K562 (cell line): ENCODE measurements at regions not wholly inside any gene's neighbourhood (a gene's known extent, or its start where the extent isn't known, plus 50 kb on each side); places are given as distances from the start of the nearest gene placed in this dataset.

Experiments
- ATAC-seq: fragments of 200-7000 bp; cut with Tn5 transposase; 3 replicates; pipeline ENCODE4 v1.9.1; 2020; ENCODE audit warnings: moderate library complexity
- BruUV-seq: library from RNA; stranded (reverse); fragments of 400-500 nt; replicated peaks from 2 replicates; lab custom pipeline; 2021; lab: Mats Ljungman, UMichigan
- CTCF ChIA-PET: fragments of 300-600 bp; formaldehyde crosslinking; extraction: SDS; loops from one replicate; lab custom pipeline; 2021; ENCODE audit warnings: low intra/inter-chr PET ratio; lab: Yijun Ruan, JAX
- POLR2A ChIA-PET: fragments of 300-600, 350-650 bp; sonication (Branson Sonifier 250); formaldehyde crosslinking; extraction: SDS; loops from one replicate; lab custom pipeline; 2021; ENCODE audit warnings: antibody characterized with exemption, inconsistent platforms; lab: Yijun Ruan, JAX
- DNase-seq, 4 experiments: peaks; one replicate each; pipeline versions ENCODE4 v3.0.0 to v3.0.0-alpha.2; 2011 to 2018; ENCODE audit warnings: low spot score in 3 of 4, mixed read lengths in 3 of 4; ENCODE audit errors: extremely low read depth in 1 of 4
- FAIRE-seq: peaks from 2 replicates; lab custom pipeline; 2011; peaks lifted over from hg19 to GRCh38; lab: Jason Lieb, UNC
- H2AFZ ChIP-seq: 2 replicates; pipeline ENCODE4 v1.6.0; 2011; ENCODE audit warnings: low read depth, low read length, control low read depth, inconsistent platforms
- H3K27ac ChIP-seq: fragments of 200-600 bp; 3 replicates; pipeline ENCODE4 v1.8.0; 2011; ENCODE audit warnings: low read depth, mild to moderate bottlenecking, control low read depth, inconsistent platforms, low read length, moderate library complexity, mixed read lengths; ENCODE audit errors: extremely low read depth
- H3K27me3 ChIP-seq, 2 experiments: fragments of 300-600 bp in 1 of 2; 2 replicates in 1 of 2; 3 replicates in 1 of 2; pipeline versions ENCODE4 v1.6.0 to v1.8.0; 2011; ENCODE audit warnings: inconsistent platforms in 2 of 2, low read length in 2 of 2, mild to moderate bottlenecking in 1 of 2, mixed read lengths in 1 of 2, moderate library complexity in 1 of 2; ENCODE audit not compliant: control insufficient read depth in 2 of 2, insufficient read depth in 2 of 2
- H3K36me3 ChIP-seq: fragments of 300-600 bp; 3 replicates; pipeline ENCODE4 v1.8.0; 2011; ENCODE audit warnings: mild to moderate bottlenecking, low read length, inconsistent platforms; ENCODE audit not compliant: control insufficient read depth, insufficient read depth
- H3K4me1 ChIP-seq, 2 experiments: fragments of 200-600 bp in 1 of 2; replicated peaks in 1 of 2; 2 replicates in 1 of 2; 3 replicates in 1 of 2; pipeline versions ENCODE4 v1.5.1 to v1.8.0; 2011; ENCODE audit warnings: inconsistent platforms in 2 of 2, low read length in 2 of 2, mild to moderate bottlenecking in 1 of 2, mixed read lengths in 1 of 2, moderate library complexity in 1 of 2; ENCODE audit not compliant: control insufficient read depth in 2 of 2, insufficient read depth in 2 of 2
- H3K4me2 ChIP-seq: 2 replicates; pipeline ENCODE4 v1.6.1; 2011; ENCODE audit warnings: low read length, control low read depth, inconsistent platforms, mixed read lengths; ENCODE audit not compliant: insufficient read depth
- H3K4me3 ChIP-seq: fragments of 200-600 bp; sonication (generic), shearing (Covaris generic); 2 replicates; pipeline ENCODE4 v1.5.1; 2016; ENCODE audit warnings: control low read depth, inconsistent platforms
- H3K79me2 ChIP-seq: fragments of 200-600 bp; 3 replicates; pipeline ENCODE4 v1.8.0; 2011; ENCODE audit warnings: low read length, inconsistent platforms; ENCODE audit not compliant: control insufficient read depth, insufficient read depth
- H3K9ac ChIP-seq, 2 experiments: 2 replicates each; pipeline versions ENCODE4 v1.6.0 to v1.6.1; 2011; ENCODE audit warnings: low read depth in 2 of 2, low read length in 2 of 2, control low read depth in 1 of 2, inconsistent platforms in 1 of 2, mild to moderate bottlenecking in 1 of 2, mixed read lengths in 1 of 2; ENCODE audit not compliant: insufficient read depth in 1 of 2
- H3K9me1 ChIP-seq: one replicate; pipeline ENCODE4 v1.6.0; 2011; ENCODE audit warnings: inconsistent platforms, mild to moderate bottlenecking, low read length, moderate library complexity; ENCODE audit not compliant: control insufficient read depth, insufficient read depth
- H3K9me3 ChIP-seq: replicated peaks from 2 replicates; pipeline ENCODE4 v1.5.1; 2011; ENCODE audit warnings: low read depth, low read length, inconsistent platforms; ENCODE audit not compliant: control insufficient read depth, insufficient read depth
- H4K20me1 ChIP-seq: replicated peaks from 2 replicates; pipeline ENCODE4 v1.6.1; 2011; ENCODE audit warnings: low read length, inconsistent platforms, mixed read lengths; ENCODE audit not compliant: control insufficient read depth, insufficient read depth
- BCLAF1 ChIP-seq, 2 experiments: fragments of 450-650 bp in 1 of 2; IDR thresholded peaks; 2 replicates each; pipeline ENCODE4 v1.6.1; 2011 to 2017; ENCODE audit warnings: low read depth in 2 of 2, antibody characterized with exemption in 1 of 2, borderline replicate concordance in 1 of 2, low read length in 1 of 2, mild to moderate bottlenecking in 1 of 2, mixed read lengths in 1 of 2; ENCODE audit not compliant: control insufficient read depth in 1 of 2
- CEBPB ChIP-seq: fragments of 450-650 bp; IDR thresholded peaks from 2 replicates; pipeline ENCODE4 v1.6.1; 2016; ENCODE audit warnings: missing genetic modification characterization, missing compliant biosample characterization
- DACH1 ChIP-seq: fragments of 450-650 bp; IDR thresholded peaks from 2 replicates; pipeline ENCODE4 v1.6.1; 2018; ENCODE audit not compliant: partially characterized antibody
- IRF2 ChIP-seq: sonication (generic); formaldehyde crosslinking; IDR thresholded peaks from 2 replicates; pipeline ENCODE4 v1.8.1; 2022; ENCODE audit warnings: mild to moderate bottlenecking, missing genetic modification reagents
- STAT5B ChIP-seq: fragments of 250-450 bp; sonication (Bioruptor Pico); IDR thresholded peaks from 2 replicates; pipeline ENCODE4 v1.8.0; 2021; ENCODE audit warnings: mild to moderate bottlenecking, inconsistent platforms
- TAF15 ChIP-seq: fragments of 200-400 bp; formaldehyde crosslinking; IDR thresholded peaks from 2 replicates; pipeline ENCODE4 v1.6.1; 2017; ENCODE audit warnings: mild to moderate bottlenecking, low read depth, low read length, moderate library complexity
- WGBS: fragments of 100-300 bp; shearing (Covaris generic); methylation state at CpG from one replicate; pipeline ENCODE4 v1.1.6; 2016; ENCODE audit warnings: low coverage, mixed read lengths; ENCODE audit not compliant: insufficient coverage; ENCODE audit errors: missing lambda C conversion rate; 5-methylcytosine and 5-hydroxymethylcytosine counted together
- in situ Hi-C: fragments of 300-500 bp; cut with MboI; formaldehyde crosslinking; loops from 4 replicates; pipeline ENCODE4 v1.15.0; 2018; ENCODE audit warnings: inconsistent platforms, mixed read lengths
- intact Hi-C: fragments of 100-400 bp; cut with micrococcal nuclease; formaldehyde crosslinking; loops from 2 replicates; pipeline ENCODE4 v1.14.2; 2022

- H3K9me3 ChIP-seq: no peaks in the 10 kb centered on the region
- TF ChIP-seq CEBPB (tag): peak; percentile 75
- no peak for TF ChIP-seq TAF15
- TF ChIP-seq IRF2: no peak
- TF ChIP-seq STAT5B (CRISPR knock-in tag): no peak
- peak; percentile 54 for TF ChIP-seq DACH1
- TF ChIP-seq BCLAF1 (IDR thresholded peaks at IDR 0.05; ENCODE audit: borderline replicate concordance in 1 of 2, control insufficient read depth in 1 of 2, low read depth in 2 of 2, low read length in 1 of 2): no peak
- in situ Hi-C loops (no loop called here), intact Hi-C loops (no loop called here)
- no peak overlapping the region for H2AFZ ChIP-seq
- H3K27me3 ChIP-seq: no peaks in the 10 kb centered on the region
- no peak for ATAC-seq
- no TSS peak for BruUV-seq
- no peak overlapping the region for H3K27ac ChIP-seq
- POLR2A ChIA-PET: interaction anchor here (0.9 kb wide), 1 partner anchor 15 kb away, joined by 3 read pairs; no protein-coding TSS in a partner anchor
- H4K20me1 ChIP-seq: no peaks in the 10 kb centered on the region
- no peak for DNase-seq
- 76% methylated on average over 2 of the region's 2 CpGs for WGBS
- no peak for FAIRE-seq
- no peak overlapping the region for H3K9ac ChIP-seq
- CTCF ChIA-PET: no interaction called here
- H3K4me1 ChIP-seq: peaks cover 0 to 7% of the 10 kb centered on the region in 2 experiments; a peak in 2 of 5 replicates
- H3K4me2 ChIP-seq: no peak overlapping the region
- H3K9me1 ChIP-seq: no peaks in the 10 kb centered on the region
- no peaks in the 10 kb centered on the region for H3K36me3 ChIP-seq
- H3K79me2 ChIP-seq: no peaks in the 10 kb centered on the region
- H3K4me3 ChIP-seq: no peak overlapping the region
Measured at GRCh38 chrX:13169684-13170083, 125.3 kb upstream of the FAM9C start.
